Myocyte (in vitro differentiated cells): ENCODE measurements at regions not wholly inside any gene's neighbourhood (a gene's known extent, or its start where the extent isn't known, plus 50 kb on each side); places are given as distances from the start of the nearest gene placed in this dataset.

ENCODE experiments used
- DNase-seq: peaks from one replicate; pipeline ENCODE4 v3.0.0-alpha.2; 2012; ENCODE audit warnings: low read depth

- DNase-seq: no peak
Observed at GRCh38 chr16:86771506-86772460, 193.4 kb downstream of the FOXL1 start.

GRCh38 chr16:86772671-86773353 lies 194.5 kb downstream of the FOXL1 start:
- peak; percentile 67 for DNase-seq

- no peak for DNase-seq
Observed at GRCh38 chr16:86773354-86773715, 195.0 kb downstream of the FOXL1 start.

- DNase-seq: no peak
Observed at GRCh38 chr16:86774931-86775330, 196.6 kb downstream of the FOXL1 start.

- no peak for DNase-seq
Observed at GRCh38 chr16:86775511-86775921, 197.2 kb downstream of the FOXL1 start.

GRCh38 chr16:86777381-86777946 lies 199.1 kb downstream of the FOXL1 start:
- no peak for DNase-seq

- DNase-seq: no peak
Observed at GRCh38 chr16:86778108-86778745, 199.9 kb downstream of the FOXL1 start.

GRCh38 chr16:86778978-86779377 lies 200.6 kb downstream of the FOXL1 start:
- DNase-seq: no peak

- DNase-seq: no peak
Observed at GRCh38 chr16:86781046-86781445, 202.7 kb downstream of the FOXL1 start.

GRCh38 chr16:86783636-86784626 lies 205.6 kb downstream of the FOXL1 start:
- peak; percentile 96 for DNase-seq

- no peak for DNase-seq
Observed at GRCh38 chr16:86786338-86786737, 208.0 kb downstream of the FOXL1 start.

GRCh38 chr16:86786994-86787393 lies 208.6 kb downstream of the FOXL1 start:
- no peak for DNase-seq

GRCh38 chr16:86787538-86787937 lies 209.2 kb downstream of the FOXL1 start:
- no peak for DNase-seq

- no peak for DNase-seq
Observed at GRCh38 chr16:86789621-86790051, 211.3 kb downstream of the FOXL1 start.

GRCh38 chr16:86791287-86792035 lies 213.1 kb downstream of the FOXL1 start:
- DNase-seq: no peak

- DNase-seq: peak; percentile 52
Observed at GRCh38 chr16:86794216-86794864, 216.0 kb downstream of the FOXL1 start.

GRCh38 chr16:86797700-86798099 lies 219.4 kb downstream of the FOXL1 start:
- DNase-seq: no peak

- DNase-seq: peak; percentile 53
Observed at GRCh38 chr16:86798247-86799041, 220.1 kb downstream of the FOXL1 start.
